GM13977 (cell line): ENCODE measurements at regions not wholly inside any gene's neighbourhood (a gene's known extent, or its start where the extent isn't known, plus 50 kb on each side); places are given as distances from the start of the nearest gene placed in this dataset.

Experiments used
- DNase-seq: peaks from one replicate; pipeline ENCODE4 v3.0.0; 2012; ENCODE audit warnings: low spot score
- in situ Hi-C: fragments of 300-500 bp; cut with MboI; formaldehyde crosslinking; loops from one replicate; pipeline ENCODE4 v1.12.0; 2022; ENCODE audit warnings: low sequenced_read_pairs, low pct_unique_long_range_greater_than_20kb, mixed read lengths, inconsistent platforms; ENCODE audit not compliant: unreplicated experiment
- TF ChIP-seq, protein P1 (sequence below): IDR thresholded peaks from 2 replicates; pipeline ENCODE4 v1.5.1; 2012; ENCODE audit warnings: mild to moderate bottlenecking, control low read depth; ENCODE audit not compliant: insufficient read depth; ENCODE audit errors: extremely low read depth, missing control alignments

DNA sequence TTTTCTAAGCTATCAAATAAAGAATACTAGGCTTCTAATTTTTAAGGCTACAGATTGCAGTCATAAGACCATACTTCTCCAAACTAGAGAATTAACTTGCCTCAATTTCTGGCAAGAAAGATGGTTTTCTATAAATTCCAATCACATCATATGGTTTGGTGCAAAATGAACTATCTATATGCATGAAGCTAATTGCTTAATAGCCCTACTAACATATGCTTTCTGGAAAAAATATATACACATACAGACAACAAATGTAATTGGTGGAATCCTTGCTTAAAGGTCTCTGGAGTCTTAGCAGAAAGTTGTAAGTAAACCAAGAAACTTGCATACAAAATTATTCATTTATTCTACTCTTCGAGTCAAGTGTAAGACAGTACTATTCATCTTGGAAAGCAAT lies 113.1 kb upstream of the NANOGP8 start:
- TF ChIP-seq, protein P1, sequence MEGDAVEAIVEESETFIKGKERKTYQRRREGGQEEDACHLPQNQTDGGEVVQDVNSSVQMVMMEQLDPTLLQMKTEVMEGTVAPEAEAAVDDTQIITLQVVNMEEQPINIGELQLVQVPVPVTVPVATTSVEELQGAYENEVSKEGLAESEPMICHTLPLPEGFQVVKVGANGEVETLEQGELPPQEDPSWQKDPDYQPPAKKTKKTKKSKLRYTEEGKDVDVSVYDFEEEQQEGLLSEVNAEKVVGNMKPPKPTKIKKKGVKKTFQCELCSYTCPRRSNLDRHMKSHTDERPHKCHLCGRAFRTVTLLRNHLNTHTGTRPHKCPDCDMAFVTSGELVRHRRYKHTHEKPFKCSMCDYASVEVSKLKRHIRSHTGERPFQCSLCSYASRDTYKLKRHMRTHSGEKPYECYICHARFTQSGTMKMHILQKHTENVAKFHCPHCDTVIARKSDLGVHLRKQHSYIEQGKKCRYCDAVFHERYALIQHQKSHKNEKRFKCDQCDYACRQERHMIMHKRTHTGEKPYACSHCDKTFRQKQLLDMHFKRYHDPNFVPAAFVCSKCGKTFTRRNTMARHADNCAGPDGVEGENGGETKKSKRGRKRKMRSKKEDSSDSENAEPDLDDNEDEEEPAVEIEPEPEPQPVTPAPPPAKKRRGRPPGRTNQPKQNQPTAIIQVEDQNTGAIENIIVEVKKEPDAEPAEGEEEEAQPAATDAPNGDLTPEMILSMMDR, result no peak
- in situ Hi-C loops, result no loop called here
- DNase-seq, result no peak

DNA sequence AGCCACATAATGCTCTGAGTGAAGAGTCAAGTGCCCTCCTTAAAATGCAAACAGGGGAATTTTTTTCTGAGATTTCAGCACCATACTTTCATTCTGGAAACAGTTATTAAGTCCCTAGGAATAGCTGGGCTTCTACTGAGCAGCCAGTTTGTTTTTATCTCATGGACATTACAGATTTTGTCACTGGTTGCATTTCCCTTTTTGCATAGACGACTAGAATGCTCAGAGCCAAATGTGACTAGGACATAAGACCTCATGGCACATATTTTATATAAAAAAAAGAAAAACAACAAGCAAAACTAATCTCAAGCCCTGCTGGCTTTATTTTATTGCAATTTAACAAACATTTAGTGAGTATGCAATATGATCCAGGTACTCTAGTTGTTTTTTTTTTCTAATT lies 112.7 kb upstream of the NANOGP8 start:
- in situ Hi-C loops, result no loop called here
- TF ChIP-seq, protein P1, result no peak
- no peak for DNase-seq

DNA sequence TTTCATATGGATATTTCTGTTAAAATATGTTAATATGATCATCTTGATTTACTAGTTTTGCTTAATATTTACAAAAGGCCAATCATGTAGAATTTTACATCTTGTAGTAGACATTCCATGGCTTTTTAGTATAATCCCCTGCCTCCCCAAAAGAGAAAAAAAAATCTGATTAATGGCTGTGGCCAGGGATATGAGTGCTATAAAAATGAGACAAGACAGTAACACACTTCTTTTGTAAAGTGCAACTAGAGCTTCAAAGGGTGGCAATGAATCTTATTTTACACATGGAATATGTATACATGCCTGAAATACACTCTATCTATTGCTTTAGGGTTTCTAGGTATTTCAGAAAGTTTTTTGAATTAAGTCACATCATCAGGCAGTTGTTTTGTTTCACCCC lies 112.2 kb upstream of the NANOGP8 start:
- TF ChIP-seq, protein P1, result no peak
- in situ Hi-C loops, result no loop called here

DNA sequence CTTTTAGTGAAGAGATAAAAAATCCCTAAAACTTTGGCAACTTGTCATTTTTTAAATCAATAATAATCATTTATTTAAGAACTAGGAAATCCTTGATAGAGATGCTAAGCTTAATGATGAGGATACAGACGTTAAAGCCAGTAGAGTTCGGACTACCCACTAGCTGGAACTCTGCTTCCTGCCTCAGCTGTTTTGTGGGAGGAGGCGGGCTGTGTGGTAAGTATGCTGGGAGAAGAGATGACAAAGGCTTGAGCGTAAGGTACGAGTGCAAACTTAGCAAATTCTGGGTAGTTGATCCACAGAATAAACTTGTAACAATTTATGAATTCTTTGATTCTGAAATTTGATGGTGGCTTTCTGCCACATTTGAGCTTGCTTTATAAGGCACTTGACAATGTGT lies 111.2 kb upstream of the NANOGP8 start:
- DNase-seq, result no peak
- TF ChIP-seq, protein P1, result no peak
- in situ Hi-C loops, result no loop called here

More for the DNA sequence above, 112.2 kb upstream of the NANOGP8 start:
- no peak for DNase-seq

DNA sequence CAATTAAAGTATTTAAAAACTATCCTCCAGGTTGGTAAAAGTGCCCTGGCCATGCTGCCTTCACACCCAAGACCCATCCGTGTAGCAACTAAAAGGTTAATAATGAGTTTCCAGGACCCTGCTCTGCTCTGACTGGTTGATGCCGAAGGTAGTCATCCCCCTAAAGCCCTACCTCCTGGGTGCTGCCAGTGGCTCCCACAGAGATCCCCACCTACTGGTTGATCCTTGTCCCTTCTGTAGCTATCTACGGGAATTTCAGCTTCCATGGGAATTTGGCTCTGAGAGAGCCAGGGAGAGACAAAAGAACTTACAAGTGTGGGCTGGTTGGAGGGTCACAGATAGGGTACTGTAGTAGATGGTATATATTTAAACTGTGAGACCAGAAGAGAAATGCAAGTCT lies 110.6 kb upstream of the NANOGP8 start:
- no peak for DNase-seq
- TF ChIP-seq, protein P1, result no peak
- in situ Hi-C loops, result no loop called here

DNA sequence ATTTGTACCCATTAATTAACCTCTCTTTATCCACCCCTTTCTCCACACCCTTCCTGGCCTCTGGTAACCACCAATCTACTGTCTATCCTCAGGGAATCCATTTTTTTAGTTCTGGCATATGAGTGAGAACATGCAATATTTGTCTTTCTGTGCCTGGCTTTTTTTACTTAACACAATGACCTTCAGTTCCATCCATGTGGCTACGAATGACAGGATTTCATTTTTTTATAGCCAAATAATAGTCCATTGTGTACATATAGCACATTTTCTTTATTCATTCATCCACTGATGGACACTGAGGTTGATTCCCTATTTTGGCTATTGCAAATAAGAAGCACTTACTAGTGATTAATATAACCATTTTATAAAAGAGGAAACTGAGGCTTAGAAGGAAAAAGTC lies 109.9 kb upstream of the NANOGP8 start:
- TF ChIP-seq, protein P1, result no peak
- no peak for DNase-seq
- in situ Hi-C loops, result no loop called here

DNA sequence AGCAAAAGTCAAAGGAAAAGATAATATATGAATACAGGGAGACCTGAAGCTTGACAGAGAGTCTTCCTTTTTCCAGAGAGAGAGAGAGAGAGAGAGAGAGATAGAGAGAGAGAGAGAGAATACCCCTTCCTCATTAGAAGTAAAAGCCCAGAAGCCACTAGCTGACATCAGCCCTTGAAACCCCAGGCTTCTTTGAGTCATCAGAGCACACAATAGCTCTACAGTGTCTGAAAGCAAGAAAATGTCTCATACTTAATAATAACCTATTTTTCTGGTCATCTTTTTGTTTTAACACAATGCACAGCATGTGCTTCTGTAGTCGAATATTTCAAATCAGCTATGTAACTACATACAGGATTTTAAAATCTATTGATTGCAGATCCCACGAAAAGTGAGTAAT lies 109.2 kb upstream of the NANOGP8 start:
- DNase-seq, result no peak
- TF ChIP-seq, protein P1, result no peak
- in situ Hi-C loops, result no loop called here
